NCI-H1048 (cell line): ENCODE measurements at regions not wholly inside any gene's neighbourhood (a gene's known extent, or its start where the extent isn't known, plus 50 kb on each side); places are given as distances from the start of the nearest gene placed in this dataset.
"Not testable (repeated sequence)": the region's sequence is repeated elsewhere in the genome, so short reads cannot be mapped to it uniquely, and the experiment has no call there.

Experiments used
- DNase-seq: peaks from one replicate; lab custom pipeline; 2025; lab: John Stamatoyannopoulos, UW

DNA sequence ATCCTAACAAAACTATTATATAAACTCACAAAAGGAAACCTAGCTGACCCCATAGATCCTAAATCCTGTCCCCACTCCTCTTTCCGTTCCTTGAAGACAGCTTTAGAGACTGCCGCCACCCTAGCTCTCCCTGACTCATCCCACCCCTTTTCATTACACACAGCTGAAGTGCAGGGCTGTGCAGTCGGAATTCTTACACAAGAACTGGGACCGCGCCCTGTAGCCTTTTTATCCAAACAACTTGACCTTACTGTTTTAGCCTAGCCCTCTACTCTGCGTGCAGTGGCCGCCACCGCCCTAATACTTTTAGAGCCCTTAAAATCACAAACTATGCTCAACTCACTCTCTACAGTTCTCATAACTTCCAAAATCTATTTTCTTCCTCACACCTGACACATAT lies 264.0 kb downstream of the SMARCA2 start:
- DNase-seq: not testable (repeated sequence)

DNA sequence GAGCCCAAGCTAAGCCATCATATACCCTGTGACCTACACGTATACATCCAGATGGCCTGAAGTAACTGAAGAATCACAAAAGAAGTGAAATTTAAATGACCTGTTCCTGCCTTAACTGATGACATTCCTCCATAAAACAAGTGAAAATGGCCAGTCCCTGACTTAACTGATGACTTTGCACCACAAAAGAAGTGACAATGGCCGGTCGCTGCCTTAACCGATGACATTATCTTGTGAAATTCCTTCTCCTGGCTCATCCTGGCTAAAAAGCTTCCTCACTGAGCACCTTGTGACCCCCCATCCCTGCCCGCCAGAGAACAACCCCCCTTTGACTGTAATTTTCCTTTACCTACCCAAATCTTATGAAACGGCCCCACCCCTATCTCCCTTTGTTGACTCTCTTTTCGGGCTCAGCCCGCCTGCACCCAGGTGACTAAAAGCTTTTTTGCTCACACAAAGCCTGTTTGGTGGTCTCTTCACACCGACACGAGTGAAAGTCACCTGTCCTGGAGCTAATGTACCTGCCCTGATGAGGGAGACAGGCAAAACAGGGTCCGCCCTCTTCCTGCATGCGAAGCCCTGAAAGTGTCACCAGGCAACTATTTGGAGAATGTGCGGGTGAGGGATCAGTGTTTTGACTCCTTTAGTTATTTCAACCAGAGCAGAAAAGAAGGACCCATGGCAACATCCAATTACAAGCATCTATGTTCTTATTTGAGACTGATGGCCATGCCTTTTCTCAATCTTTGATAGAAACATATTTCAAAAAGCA lies 266.1 kb downstream of the SMARCA2 start:
- DNase-seq: no peak

DNA sequence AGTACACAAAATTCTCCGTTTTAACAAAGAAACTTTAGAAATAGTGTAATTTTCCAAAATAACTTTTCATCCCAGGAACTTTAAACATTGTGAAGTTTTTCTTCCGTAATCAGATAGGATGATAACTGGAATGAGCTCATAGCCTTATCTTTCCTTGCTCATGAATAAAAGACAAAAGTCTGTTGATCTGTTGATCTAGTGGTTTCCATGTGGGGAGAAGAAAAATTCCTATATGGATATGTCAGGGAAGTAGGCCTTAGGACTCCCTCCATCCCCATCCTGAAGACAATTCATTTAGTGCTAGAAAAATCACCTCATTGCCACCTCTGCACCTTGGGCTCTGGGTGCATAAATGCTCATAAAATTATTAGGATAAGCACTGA lies 266.6 kb downstream of the SMARCA2 start:
- DNase-seq: no peak

DNA sequence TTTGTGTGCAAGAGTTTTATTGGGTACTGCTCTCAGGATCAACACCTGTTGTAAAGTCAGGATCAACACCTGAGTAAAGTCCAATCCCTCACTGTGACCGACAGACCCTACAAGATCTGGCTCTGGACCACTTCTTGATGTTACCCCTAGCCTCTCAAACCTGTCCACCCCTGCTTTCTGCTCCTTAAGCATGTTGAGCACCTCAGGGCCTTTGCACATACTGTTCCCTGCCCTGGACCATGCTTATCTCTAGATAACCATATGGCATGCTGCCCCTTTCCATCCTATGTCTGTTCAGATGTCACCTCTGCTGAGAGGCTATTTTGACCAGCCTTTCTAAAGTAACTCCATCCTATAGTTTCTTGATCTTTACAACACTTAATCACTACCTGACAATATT lies 269.6 kb downstream of the SMARCA2 start:
- no peak for DNase-seq

DNA sequence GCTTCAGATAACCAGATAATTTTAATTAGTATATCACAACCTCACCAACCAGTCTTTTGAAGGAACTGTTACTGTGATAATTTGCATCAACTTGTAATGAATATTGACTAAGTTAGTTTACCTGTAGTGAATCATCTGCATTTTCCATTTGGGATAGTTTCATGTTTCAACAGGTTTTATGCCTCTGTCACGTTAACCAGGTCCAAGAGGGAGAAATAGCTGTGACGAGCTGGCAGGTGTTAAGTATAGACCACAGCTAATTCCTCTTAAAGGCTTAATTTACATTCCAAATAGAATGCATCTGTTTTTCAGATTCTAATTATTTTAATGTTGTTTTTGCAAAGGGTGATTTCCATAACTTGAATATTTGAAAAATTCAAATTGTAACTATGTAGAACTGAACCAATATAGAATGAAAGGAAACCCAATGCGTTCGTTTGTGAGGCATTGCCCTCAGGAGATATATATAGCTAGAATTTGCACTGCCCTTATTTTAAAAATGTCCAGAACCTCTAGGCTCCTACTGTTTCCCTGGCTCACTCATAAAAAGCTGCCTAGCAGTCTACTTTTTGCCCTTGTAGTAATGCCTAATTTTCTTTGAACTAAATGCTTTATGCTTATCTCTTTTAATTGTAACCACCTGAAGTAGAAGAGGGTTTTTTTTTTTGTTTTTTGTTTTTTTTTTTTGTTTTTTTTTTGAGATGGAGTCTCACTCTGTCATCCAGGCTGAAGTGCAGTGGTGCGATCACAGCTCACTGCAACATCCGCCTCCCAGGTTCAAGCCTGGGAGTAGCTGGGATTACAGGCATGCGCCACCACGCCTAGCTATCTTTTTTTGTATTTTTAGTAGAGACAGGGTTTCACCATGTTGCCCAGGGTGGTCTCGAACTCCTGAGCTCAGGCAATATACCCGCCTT lies 270.5 kb downstream of the SMARCA2 start:
- DNase-seq: no peak

DNA sequence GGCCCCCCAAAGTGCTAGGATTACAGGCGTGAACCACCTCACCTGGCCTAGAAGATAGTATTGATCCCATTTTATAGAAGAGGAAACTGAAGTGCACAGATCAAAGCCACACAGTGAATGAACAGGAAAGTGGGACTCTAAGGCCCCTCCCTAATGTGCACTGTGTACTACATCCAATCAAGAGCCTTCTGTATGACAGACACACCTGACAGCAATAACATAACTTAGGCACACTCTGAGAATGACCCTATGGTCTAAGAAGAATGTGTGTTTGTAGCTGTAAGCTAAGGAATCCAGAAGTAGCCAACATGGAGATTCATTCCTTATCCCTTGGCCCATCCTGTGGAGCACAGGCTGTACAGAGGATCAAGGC lies 271.2 kb downstream of the SMARCA2 start:
- no peak for DNase-seq

DNA sequence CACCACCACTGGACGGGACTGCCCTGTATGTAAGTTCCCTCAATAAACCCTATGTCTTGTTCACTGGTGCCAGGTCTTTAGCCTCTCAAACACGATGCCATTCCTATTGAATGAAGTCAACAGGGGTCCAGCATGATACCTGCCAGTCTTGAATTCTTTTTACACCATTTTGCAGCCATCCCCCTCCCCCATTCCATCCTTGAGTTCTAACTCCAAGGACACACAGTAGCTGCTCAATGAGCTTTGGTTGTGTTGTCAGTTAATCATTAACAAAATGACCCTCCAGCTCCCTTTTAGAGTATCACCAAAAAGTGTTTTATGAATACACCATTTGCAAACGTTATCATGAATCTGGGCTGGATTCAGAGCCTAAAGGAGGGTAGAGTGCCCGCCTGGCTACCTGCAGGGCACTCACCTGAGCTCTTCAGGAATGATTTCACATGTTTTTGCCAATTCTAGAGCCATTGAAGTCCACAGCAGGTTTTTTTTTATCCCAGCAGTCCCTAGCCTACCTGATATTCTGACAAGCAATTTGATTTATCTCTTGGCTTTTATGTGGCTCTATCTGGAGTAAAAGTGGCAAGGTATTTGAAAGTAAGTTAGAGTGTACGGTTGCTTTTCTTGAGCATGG lies 271.8 kb downstream of the SMARCA2 start:
- DNase-seq: no peak

DNA sequence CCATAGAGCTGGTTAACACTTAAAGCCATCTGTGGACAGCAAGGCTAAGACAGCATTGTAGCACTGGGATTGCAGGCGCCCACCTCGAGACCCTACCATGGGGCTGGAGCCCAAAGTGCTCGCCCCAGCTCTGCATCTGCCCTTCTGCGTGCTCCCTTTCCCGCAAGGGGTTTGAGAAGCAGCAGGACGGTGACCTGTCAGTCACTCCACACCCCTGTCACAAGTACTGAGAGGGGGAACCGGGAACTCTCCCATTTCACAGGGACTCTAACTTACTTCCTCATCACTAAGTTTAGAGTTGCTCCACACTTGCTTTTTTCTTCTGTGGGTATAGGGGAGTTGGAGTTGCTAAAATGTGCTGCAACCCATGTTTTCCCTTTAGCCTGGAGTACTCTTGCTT lies 273.2 kb downstream of the SMARCA2 start:
- no peak for DNase-seq

DNA sequence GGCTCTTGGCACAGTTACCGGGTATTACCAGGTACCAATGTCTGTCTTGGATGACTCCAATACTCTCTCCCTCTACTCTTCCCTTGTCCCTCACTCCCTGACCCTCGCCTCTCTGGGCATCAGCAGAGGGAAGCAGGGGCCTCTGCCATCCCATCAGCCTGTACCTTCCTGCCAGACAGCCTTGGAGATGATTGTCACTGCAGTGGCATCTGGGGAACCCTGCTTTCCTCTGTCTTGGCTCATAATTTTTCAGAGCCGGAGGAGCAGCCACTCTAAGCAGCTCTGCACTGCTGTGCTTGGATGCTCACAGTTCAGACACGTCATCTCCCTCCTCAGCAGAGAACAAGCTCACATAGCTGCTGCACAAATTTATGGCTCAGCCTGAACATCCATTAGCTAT lies 274.1 kb downstream of the SMARCA2 start:
- DNase-seq: no peak

DNA sequence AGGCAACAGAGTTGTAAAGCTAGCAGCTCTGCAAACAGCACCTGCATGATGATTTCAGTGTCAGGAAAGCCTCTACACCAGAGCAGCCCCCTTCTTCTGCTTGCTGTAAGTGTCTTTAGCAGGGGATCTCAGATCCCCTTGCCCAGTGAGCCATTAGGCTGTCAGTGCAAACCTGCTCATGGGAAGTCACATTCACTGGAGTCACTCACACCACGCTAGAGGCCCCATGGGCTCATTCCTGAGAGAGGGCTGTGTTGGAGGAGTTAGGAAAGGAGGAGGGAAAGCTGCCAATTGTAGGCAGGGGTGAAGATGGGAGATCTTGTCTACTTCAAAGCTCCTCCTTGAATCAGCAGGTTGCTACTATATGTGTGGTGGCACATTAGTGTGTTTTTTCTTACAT lies 275.2 kb downstream of the SMARCA2 start:
- DNase-seq: no peak

DNA sequence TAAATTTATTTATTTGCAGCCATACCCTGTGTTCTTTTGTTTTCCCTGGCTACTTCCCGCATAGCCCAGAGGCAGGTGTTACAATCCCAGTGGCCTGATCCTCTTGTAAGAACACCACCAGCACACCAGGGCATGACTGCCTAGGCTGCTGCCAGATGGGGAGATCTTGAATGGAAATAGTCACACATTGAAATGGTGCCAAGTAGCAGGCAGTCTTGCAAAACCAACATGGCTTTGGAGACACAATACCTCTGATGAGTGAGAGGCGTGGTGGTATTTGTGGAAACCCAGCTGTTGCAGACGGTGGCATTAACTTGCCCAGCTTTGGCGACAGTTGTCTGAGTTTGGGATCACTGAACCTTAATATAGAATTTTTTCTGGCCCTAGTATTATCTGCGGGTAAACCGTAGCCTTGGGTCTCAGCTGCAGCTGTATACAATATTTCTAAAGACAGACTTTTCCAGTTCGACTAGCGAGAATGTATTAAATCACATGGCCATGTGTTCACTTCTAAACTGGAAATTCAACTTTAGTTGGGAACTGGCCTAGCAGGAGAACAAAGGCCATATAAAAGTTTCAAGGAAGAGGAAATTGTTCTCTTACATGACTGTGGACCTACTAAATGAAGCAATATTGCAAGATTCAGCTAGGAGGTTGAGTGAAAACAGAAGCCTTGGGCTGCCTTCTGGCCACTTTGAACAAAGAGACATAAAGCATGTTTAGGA lies 277.0 kb downstream of the SMARCA2 start:
- no peak for DNase-seq

DNA sequence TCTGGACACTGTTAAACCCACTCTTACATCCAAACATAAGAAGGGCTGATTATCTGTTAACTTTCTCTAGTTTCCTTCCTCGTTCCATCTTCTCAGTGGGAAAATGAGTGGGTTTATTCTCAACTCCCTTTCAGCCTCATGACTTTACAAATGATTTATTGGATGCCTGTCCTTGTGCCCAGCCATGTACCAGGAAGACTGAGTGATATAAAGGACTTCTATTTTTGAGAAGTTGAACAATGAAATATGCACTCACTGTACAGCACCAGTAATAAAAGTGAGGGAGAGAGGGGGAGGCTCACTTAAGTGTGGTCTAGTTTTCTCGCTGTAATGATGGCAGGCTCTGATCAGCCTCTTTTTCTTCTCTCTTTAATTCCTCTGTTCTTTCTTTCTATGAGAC lies 277.6 kb downstream of the SMARCA2 start:
- DNase-seq: no peak

DNA sequence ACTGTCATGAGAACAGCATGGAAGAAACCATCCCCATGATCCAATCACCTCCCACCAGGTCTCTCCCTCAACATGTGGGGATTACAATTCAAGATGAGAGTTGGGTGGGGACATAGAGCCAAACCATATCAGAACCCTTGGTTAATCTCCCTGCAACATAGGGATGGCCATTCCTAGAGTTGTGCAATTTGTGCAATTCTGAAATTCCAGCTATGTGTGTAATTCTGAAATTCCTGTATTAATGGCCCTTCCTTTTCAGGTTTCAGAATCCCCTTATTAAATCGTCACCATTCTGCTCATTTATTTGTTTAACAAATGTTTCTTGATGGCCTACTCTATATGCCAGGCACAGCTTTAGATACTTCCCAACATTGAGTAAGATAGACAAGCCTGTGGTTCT lies 282.6 kb downstream of the SMARCA2 start:
- DNase-seq: no peak

DNA sequence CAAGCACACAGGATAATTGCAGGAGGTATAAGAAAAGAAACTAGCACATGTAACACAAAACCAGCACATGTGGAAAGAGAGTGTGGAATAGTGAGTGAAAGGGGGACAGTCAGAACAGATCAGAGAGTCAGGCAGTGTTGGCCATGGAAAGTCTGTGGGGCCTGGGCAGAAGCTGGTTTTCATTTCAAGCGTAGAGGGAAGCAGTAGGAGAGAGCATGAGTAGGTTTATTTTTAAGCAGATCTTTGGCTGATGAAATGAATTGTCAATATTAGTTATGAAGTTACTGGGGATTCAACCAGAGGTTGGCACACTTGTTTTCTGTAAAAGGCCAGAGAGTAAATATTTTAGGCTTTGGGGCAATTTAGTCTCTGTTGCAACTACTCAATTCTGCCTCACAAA lies 283.1 kb downstream of the SMARCA2 start:
- no peak for DNase-seq

DNA sequence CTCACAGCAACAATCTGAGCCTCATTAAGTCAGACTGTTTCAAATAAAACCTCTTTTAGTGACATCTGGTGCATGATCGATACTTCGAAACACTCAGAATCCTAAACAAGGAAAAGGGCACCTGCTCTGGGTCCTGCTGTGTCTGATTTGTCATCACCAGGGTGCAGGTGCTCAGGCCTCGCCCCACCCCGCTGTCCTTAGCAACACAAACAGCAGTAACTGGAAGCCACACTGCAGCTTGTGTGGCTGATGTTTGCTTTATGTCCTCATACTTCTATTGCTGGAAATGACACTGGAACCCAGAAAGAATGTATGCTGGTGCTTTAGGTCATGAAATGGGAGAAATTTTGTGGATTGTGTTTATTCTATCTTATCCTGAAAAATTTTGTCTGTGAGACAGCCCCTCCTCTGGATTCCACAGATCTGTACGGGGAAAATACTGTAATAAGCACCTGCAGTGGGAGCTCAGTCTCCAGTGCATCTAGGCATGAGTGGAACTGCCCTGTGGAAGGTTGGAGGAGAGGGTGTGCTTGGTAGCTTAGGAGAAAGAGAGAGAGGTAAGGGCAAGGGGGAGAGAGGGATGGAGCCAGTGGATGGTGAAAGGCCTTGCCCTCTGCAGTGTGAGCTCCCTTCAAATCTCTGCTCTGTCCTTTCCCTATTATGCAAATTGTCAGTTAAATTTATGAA lies 284.2 kb downstream of the SMARCA2 start:
- DNase-seq: no peak

DNA sequence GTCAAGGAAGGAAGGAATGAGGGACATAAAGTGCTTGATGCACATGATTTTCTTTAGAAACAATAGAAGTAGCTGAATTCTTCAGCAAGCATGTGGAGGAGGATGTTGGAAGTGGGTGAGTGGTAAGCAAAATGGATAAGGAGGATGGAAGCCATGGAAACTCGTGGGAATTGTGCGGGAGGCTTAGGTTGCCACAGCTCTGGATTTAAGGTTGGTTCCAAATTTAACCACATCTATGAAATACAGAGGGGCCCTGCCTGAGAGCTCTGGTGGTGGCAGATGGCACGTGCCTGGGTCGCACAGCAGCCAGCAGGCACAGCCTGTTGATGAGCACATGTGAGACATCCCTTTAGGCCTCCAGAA lies 284.7 kb downstream of the SMARCA2 start:
- no peak for DNase-seq

DNA sequence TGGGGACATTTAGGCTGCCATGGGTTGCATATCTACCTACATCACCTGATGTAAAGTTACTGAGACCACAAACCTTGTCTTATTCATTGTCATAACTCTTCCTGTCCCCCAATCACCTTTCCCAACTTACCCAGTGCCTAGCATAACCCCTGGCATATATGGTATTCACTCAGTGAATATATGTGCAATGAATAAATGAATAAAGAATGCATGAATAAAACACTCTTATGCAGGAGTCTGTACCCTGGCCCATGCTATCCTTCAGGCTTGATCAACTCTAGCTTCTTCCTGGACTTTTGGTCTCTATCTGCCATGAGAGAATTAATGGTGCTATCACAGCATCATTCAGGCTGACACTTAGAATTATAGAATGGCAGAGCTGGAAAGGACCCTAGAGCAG lies 285.2 kb downstream of the SMARCA2 start:
- DNase-seq: no peak

DNA sequence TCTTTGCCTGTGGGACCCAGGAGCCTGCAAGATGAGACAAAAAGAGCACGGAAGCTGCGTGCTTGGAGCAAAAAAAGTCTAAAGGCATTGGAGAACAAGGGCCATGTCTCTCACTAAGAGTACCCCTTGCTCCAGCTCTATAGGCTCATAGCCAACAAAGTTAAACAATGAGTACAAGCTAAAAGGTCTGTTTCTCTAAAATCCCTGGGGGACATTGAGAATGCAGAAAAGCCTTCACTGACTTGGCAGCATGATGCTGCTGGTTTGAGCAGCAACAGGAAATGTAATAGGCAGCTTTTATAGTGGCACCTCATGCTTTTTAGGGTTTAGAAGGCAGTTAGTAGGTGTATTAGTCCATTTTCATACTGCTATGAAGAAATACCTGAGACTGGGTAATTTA lies 287.5 kb downstream of the SMARCA2 start:
- DNase-seq: no peak

DNA sequence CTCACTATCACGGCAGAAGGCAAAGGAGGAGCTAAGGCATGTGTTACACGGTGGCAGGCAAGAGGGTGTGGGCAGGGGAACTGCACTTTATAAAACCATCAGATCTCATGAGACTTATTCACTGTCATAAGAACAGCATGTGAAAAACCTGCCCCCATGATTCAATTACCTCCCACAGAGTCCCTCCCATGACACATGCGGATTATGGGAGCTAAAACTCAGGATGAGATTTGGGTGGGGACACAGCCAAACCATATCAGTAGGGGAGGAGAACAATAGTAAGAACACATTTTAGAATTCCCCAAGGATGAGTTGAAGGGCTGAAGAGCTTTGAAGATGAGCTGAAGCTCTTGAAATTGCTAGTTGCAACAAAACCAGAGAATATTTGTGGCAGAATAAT lies 287.9 kb downstream of the SMARCA2 start:
- DNase-seq: no peak

DNA sequence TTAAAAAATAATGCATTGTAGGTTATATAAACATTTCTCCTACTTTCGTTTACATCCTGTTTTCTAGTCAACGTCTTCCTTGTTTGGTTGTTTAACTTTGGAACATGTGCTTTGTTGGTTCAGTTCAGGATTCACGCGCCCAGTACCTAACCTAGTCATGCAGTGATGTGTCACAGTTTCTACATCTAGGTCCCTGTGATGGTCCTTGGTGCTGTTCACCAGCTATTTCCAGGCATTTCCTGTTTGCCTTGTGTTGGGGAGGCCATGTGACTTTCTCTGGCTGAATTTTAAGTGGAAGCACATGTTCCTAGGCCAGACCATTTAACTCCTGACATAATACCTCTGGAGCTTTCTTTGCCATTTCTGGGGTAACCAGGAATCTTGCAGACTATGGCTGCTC lies 292.3 kb downstream of the SMARCA2 start:
- DNase-seq: no peak

DNA sequence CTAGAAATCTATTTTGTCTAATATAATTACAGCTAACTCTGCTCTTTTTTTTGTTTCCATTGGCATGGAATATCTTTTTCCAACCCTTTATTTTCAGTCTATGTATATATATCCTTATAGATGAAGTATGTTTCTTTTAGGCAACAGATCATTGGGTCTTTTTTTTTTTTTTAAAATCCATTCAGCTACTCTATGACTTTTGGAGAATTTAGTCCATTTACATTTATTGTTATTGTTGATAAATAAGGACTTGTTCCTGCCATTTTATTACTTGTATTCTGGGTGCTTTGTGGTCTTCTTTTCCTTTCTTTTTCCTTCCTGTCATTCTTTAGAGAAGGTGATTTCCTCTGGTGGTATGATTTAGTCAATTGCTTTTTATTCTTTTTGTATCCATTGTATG lies 296.8 kb downstream of the SMARCA2 start:
- DNase-seq: no peak

DNA sequence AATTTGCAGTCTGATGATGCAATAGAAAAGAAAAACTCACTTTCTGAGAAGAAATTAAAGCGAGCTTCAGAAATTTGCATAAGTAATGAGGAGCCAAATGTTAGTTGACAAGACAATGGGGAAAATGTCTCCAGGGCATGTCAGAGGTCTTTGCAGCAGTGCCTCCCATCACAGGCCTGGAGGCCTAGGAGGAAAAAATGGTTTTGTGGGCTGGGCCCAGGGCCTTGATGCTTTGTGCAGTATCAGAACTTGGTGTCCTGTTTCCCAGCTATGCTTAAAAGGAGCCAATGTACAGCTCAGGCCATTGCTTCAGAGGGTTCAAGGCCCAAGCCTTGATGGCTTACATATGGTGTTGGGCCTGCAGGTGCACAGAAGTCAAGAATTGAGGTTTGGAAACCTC lies 298.4 kb downstream of the SMARCA2 start:
- DNase-seq: no peak
